PFSK-1 (cell line): ENCODE measurements at regions not wholly inside any gene's neighbourhood (a gene's known extent, or its start where the extent isn't known, plus 50 kb on each side); places are given as distances from the start of the nearest gene placed in this dataset.

Source experiments
- FOXP2 ChIP-seq: optimal IDR thresholded peaks from 2 replicates; pipeline ENCODE3; 2011; ENCODE audit warnings: borderline replicate concordance, control low read depth, inconsistent platforms; ENCODE audit not compliant: insufficient read depth; ENCODE audit errors: extremely low read length, extremely low read depth
- POLR2AphosphoS5 ChIP-seq: IDR thresholded peaks from 2 replicates; pipeline ENCODE4 v1.6.1; 2012; ENCODE audit warnings: low read depth, mild to moderate bottlenecking, control low read depth, low read length, moderate library complexity
- REST ChIP-seq, 2 experiments: IDR thresholded peaks; 2 replicates each; pipeline versions ENCODE4 v1.6.1 to v1.8.0; 2011 to 2012; ENCODE audit warnings: low read depth in 2 of 2, low read length in 2 of 2, control low read depth in 1 of 2, inconsistent platforms in 1 of 2, mild to moderate bottlenecking in 1 of 2, moderate library complexity in 1 of 2; ENCODE audit not compliant: insufficient read depth in 1 of 2
- SIN3A ChIP-seq: IDR thresholded peaks from 2 replicates; pipeline ENCODE4 v1.6.1; 2012; ENCODE audit warnings: mild to moderate bottlenecking, low read length, moderate library complexity, borderline replicate concordance; ENCODE audit not compliant: insufficient read depth
- TAF1 ChIP-seq: IDR thresholded peaks from 2 replicates; pipeline ENCODE4 v1.6.1; 2012; ENCODE audit warnings: low read length, control low read depth, borderline replicate concordance; ENCODE audit not compliant: insufficient read depth

- no peak for TF ChIP-seq TAF1
- no peak for TF ChIP-seq SIN3A
- TF ChIP-seq POLR2AphosphoS5, result no peak
- no peak for TF ChIP-seq REST (IDR thresholded peaks at IDR 0.05; ENCODE audit: insufficient read depth in 1 of 2, low read depth in 2 of 2, low read length in 2 of 2)
- TF ChIP-seq FOXP2, result no peak
These were observed 178.9 kb downstream of the OLFM4 start for GRCh38 chr13:53207556-53207955.
